Uterus (tissue), 3 donors: ENCODE measurements at regions not wholly inside any gene's neighbourhood (a gene's known extent, or its start where the extent isn't known, plus 50 kb on each side); places are given as distances from the start of the nearest gene placed in this dataset.

Experiments
- DNase-seq, 2 donors: peaks; one replicate each; pipeline ENCODE4 v3.0.0-alpha.2; 2019 to 2020
- H3K27ac ChIP-seq, 2 donors: fragments of 200-600 bp; sonication (generic); 1 replicate in 1 of 2; 2 replicates in 1 of 2; pipeline ENCODE4 v1.5.1; 2016 to 2018
- H3K27me3 ChIP-seq, 2 donors: fragments of 200-600 bp; sonication (generic); one replicate each; pipeline ENCODE4 v1.5.1; 2018 to 2019; ENCODE audit warnings: control low read depth in 1 of 2
- H3K36me3 ChIP-seq, 2 donors: fragments of 200-600 bp; sonication (generic); one replicate each; pipeline ENCODE4 v1.5.1; 2019; ENCODE audit warnings: control low read depth in 1 of 2
- H3K4me1 ChIP-seq, 2 donors: fragments of 200-600 bp; sonication (generic); one replicate each; pipeline ENCODE4 v1.5.1; 2018 to 2019; ENCODE audit warnings: control low read depth in 1 of 2
- H3K4me3 ChIP-seq, 2 donors: fragments of 200-600 bp; sonication (generic); 1 replicate in 1 of 2; 2 replicates in 1 of 2; pipeline ENCODE4 v1.5.1; 2018 to 2019; ENCODE audit warnings: mild to moderate bottlenecking in 1 of 2
- H3K9me3 ChIP-seq, 2 donors: fragments of 200-600 bp; sonication (generic); one replicate each; pipeline ENCODE4 v1.5.1; 2019; ENCODE audit warnings: control low read depth in 1 of 2
- POLR2A ChIP-seq, 2 donors: fragments of 450-650 bp; IDR thresholded peaks; one replicate each; pipeline ENCODE4 v1.6.1; 2016; ENCODE audit warnings: antibody characterized with exemption in 2 of 2, mild to moderate bottlenecking in 1 of 2, moderate library complexity in 1 of 2
- intact Hi-C: fragments of 100-400 bp; cut with DNase I; formaldehyde crosslinking; loops from one replicate; pipeline ENCODE4 v1.15.1; 2023; ENCODE audit warnings: low total_unique reads
- TF ChIP-seq, protein P1 (sequence below), 4 experiments: fragments of 200-600 bp in 2 of 4; fragments of 450-650 bp in 2 of 4; sonication (generic) in 2 of 4; IDR thresholded peaks; one replicate each; pipeline ENCODE4 v1.5.1; 2016 to 2019; ENCODE audit warnings: antibody characterized with exemption in 4 of 4, mild to moderate bottlenecking in 2 of 4, moderate library complexity in 1 of 4
- donor health status: DM: yes; HTN: yes; CAD: no.

DNA sequence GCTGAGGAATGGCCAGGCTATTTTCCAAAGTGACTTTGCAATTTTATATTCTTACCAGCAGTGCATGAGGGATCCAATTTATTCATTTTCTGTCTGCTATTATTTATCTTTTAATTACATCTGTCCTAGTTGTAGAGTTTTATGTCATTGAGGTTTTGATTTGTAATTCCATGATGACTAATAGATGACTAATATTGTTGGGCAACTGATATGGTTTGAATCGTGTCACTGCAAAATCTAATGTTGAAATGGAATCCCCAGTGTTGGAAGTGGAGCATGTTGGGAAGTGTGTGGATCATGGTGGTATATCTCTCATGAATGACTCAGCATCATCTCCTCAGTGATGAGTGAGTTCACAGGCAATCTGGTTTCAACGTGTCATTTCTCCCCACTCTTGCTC, 201.5 kb downstream of the TBX22 start:
- intact Hi-C loops = no loop called here
- peaks cover 0 to 2% of the 10 kb centered on the region in 2 donors for H3K9me3 ChIP-seq
- no peak overlapping the region for H3K4me3 ChIP-seq
- no peak for DNase-seq
- H3K4me1 ChIP-seq = no peaks in the 10 kb centered on the region
- H3K27ac ChIP-seq = no peak overlapping the region
- no peaks in the 10 kb centered on the region for H3K27me3 ChIP-seq
- TF ChIP-seq, protein P1, sequence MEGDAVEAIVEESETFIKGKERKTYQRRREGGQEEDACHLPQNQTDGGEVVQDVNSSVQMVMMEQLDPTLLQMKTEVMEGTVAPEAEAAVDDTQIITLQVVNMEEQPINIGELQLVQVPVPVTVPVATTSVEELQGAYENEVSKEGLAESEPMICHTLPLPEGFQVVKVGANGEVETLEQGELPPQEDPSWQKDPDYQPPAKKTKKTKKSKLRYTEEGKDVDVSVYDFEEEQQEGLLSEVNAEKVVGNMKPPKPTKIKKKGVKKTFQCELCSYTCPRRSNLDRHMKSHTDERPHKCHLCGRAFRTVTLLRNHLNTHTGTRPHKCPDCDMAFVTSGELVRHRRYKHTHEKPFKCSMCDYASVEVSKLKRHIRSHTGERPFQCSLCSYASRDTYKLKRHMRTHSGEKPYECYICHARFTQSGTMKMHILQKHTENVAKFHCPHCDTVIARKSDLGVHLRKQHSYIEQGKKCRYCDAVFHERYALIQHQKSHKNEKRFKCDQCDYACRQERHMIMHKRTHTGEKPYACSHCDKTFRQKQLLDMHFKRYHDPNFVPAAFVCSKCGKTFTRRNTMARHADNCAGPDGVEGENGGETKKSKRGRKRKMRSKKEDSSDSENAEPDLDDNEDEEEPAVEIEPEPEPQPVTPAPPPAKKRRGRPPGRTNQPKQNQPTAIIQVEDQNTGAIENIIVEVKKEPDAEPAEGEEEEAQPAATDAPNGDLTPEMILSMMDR (IDR thresholded peaks at IDR 0.05) = no peak
- TF ChIP-seq POLR2A (IDR thresholded peaks at IDR 0.05) = no peak
- H3K36me3 ChIP-seq = no peaks in the 10 kb centered on the region

DNA sequence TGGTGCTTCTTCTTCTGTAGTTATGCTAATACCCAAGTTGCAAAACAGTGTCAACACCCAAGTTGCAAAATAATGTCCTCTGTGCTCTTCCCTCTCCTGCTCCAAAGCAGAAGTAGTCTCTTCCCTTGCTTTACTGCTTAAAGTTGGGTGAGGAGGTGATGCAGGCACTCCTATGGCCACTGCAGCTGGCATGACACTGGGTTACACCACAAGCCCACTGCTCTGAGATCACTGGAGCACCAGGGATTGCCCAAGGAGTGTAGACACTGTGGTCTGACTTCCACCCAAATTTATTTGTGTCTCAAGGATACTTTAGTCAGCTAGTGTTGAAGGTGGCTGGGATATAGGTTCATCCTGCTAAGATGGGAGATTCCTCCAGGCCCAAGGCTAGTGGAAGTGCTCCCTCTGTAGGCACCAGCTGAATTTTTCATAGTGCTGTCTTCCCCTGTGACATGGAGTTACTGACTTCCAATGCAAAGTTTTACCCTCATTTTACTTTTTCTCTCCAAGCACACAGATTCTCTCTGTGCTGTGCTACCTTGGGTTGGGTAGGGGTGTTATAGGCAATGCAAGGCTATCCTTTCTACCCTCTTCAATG, 196.2 kb upstream of the TENT5D start:
- intact Hi-C loops = no loop called here
- Histone ChIP-seq H3K27me3 (no peaks in the 10 kb centered on the region), H3K4me1 (no peaks in the 10 kb centered on the region), H3K4me3 (no peak overlapping the region), H3K9me3 (no peaks in the 10 kb centered on the region), H3K27ac (no peak overlapping the region), H3K36me3 (no peaks in the 10 kb centered on the region)
- no peak for TF ChIP-seq POLR2A (IDR thresholded peaks at IDR 0.05)
- TF ChIP-seq, protein P1 (IDR thresholded peaks at IDR 0.05) = no peak
- no peak for DNase-seq

DNA sequence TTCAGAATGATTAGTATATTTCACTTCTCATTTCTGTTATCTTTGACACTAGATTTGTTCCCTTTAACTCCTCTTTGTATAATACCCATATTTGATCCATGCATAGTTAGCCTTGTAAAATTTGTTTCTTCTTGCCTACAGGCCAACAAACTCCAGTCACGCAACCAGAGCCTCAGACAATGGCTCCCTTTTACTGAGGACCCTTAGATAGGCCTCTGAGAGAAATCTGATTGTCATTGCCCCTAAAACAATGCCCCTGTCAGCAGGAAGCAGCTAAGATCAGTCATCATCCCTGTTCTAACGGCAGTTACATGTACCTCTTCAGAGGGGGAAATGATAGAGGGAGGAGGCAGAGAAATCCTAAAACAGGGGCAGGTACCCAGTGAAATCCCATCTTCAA, 190.6 kb upstream of the TENT5D start:
- DNase-seq = no peak
- H3K4me3 ChIP-seq = no peak overlapping the region
- TF ChIP-seq, protein P1 (IDR thresholded peaks at IDR 0.05) = no peak
- TF ChIP-seq POLR2A (IDR thresholded peaks at IDR 0.05) = no peak

DNA sequence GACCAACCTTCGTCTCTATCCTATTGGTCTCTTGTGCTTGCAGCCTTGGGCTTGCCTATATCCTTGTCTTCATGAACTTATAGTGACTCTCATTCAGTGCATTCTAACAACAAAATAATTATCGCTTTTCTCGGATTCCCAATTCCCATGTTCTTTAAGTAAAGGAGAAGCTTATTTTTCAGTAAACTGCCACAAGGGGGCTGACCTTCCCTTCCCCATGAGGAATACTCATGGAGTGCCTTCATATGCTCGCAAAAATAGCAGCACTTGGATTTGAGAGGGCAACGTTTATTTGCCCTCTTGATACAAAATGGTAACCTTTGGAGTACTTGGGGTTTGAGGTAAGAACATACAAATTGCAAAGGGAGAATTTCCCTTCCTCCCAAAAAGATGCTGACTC, 183.2 kb upstream of the TENT5D start:
- DNase-seq = no peak
- no peaks in the 10 kb centered on the region for H3K27me3 ChIP-seq
- no peaks in the 10 kb centered on the region for H3K4me1 ChIP-seq
- no peak overlapping the region for H3K4me3 ChIP-seq
- no peaks in the 10 kb centered on the region for H3K36me3 ChIP-seq
- no peak overlapping the region for H3K27ac ChIP-seq
- TF ChIP-seq, protein P1 (IDR thresholded peaks at IDR 0.05) = no peak
- no peak for TF ChIP-seq POLR2A (IDR thresholded peaks at IDR 0.05)
- intact Hi-C loops = no loop called here
- H3K9me3 ChIP-seq = no peaks in the 10 kb centered on the region

More for the DNA sequence above, 190.6 kb upstream of the TENT5D start:
- H3K4me1 ChIP-seq = no peaks in the 10 kb centered on the region
- H3K27ac ChIP-seq = no peak overlapping the region
- no peaks in the 10 kb centered on the region for H3K9me3 ChIP-seq
- intact Hi-C loops = no loop called here
- no peaks in the 10 kb centered on the region for H3K36me3 ChIP-seq
- no peaks in the 10 kb centered on the region for H3K27me3 ChIP-seq

DNA sequence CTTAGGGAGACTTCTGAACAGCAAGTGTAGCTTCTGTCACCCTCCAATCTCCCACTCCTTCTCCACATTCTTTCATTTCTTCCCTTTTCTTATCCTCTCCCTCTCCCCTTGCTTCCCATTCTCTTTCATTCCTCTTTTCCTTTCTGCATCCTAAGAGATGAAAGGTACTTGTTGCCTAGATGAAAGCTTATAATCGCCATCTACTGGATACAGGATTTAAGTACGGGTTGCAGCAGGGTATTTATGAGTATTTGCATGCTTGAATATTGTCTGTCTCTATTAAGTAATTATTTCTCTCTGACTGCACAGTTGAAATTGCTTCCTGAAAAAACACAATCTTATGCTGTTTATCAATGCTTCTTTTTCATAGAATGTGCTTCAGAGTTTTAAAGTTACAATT, 174.0 kb upstream of the TENT5D start:
- Histone ChIP-seq H3K36me3 (no peaks in the 10 kb centered on the region), H3K4me3 (no peak overlapping the region), H3K27me3 (no peaks in the 10 kb centered on the region), H3K9me3 (no peaks in the 10 kb centered on the region), H3K27ac (no peak overlapping the region), H3K4me1 (no peaks in the 10 kb centered on the region)
- TF ChIP-seq, protein P1 (IDR thresholded peaks at IDR 0.05) = no peak
- no peak for TF ChIP-seq POLR2A (IDR thresholded peaks at IDR 0.05)
- intact Hi-C loops = no loop called here
- no peak for DNase-seq
